HG03039 (cell line): ENCODE measurements at regions not wholly inside any gene's neighbourhood (a gene's known extent, or its start where the extent isn't known, plus 50 kb on each side); places are given as distances from the start of the nearest gene placed in this dataset.
"Not testable (repeated sequence)": the region's sequence is repeated elsewhere in the genome, so short reads cannot be mapped to it uniquely, and the experiment has no call there.

Experiments used
- ATAC-seq: cut with Tn5 transposase; IDR thresholded peaks from one replicate; pipeline ENCODE4 v1.9.1; 2021; ENCODE audit warnings: mild to moderate bottlenecking, moderate library complexity; ENCODE audit not compliant: unreplicated experiment

- peak; percentile 82 for ATAC-seq
These were observed 98.7 kb upstream of the RGS1 start for GRCh38 chr1:192476802-192477298.

DNA sequence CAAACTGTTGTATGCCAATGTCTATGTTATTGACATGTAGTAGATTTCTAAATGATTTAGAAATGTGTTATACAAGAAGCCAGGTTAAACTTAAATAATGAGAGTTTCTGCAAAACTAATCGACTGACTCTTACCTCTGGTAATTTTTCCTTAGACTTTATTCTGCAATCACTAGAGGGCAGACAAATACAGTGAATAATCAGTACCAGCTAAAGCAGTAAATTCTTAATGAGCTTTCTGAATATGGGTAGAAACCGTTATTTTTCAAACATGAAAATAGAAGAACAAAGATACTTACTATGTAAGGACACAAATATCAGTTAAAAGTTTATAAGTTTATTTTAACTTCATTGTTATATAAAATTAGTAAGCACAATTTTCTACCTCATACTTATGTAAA is 97.9 kb upstream of the RGS1 start:
- ATAC-seq = no peak

DNA sequence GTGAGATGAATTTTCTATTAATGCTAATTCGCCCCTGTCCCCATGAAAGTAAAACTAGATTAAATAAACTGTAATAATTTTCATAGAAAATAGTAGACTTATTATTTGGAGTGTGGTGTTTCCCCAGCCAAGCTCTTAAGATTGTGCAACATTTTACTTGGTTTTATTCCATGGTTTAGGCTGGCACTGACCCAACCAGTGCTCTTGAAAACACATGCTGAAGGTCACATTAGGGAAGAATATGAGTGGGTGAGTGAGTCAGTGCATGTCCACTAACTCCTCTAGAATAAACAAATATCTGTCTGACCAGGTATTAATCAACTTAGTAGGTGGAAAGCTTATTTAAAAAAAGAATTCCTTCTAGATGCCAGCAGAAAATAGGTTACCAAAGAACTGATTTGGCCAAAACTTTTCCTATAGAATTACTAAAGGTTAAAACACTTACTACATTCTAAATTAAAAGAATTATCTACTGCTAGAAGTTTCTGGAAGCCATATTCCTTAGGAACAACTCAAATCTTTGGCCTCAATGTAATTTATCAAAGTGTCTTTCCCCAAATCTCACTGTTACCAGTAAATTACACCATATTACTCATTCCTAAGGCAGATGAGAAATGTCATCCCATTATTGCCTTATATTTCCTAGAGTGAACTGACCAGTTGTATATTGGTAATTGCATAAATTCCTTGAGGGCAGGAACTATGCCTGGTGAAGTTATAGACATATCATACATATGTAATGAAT is 89.7 kb upstream of the RGS1 start:
- ATAC-seq = no peak

DNA sequence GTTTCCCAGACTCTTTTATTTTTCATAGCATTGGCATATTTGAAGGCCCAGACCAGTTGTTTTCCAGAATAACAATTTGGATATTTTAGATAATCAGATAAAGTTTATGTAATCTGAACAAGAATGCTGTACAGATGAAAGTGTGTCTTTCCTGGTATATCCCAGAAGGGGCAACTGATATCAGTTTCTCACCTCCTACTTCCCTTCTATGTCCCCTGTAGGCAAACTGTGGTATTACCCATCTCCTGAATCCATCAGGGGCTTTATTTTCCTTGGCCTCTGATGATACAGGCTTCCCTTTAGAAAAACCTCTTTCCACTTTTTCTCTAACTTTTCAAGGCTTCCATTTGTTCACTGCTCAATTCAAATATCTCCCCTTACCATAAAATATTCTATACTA is 87.5 kb upstream of the RGS1 start:
- no peak for ATAC-seq

DNA sequence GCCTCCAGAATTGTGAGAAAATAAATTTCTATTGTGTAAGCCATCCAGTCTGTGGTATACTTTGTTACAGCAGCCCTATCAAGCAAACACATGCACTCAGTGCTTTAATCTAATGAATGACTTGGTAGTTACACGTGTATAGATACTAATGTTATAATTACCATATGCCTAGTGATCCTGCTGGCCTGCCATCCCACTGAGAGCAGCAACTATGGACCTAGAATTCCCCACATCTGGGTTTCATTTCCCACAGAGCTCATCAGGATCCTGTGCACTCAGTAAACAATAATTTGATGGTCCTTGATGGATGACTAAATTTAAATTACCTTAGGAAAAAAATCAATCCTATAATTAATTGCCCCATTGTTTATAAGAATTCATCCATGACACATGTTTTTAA is 86.5 kb upstream of the RGS1 start:
- ATAC-seq = no peak

GRCh38 chr1:192489748-192490147 is 85.8 kb upstream of the RGS1 start:
- ATAC-seq = no peak

DNA sequence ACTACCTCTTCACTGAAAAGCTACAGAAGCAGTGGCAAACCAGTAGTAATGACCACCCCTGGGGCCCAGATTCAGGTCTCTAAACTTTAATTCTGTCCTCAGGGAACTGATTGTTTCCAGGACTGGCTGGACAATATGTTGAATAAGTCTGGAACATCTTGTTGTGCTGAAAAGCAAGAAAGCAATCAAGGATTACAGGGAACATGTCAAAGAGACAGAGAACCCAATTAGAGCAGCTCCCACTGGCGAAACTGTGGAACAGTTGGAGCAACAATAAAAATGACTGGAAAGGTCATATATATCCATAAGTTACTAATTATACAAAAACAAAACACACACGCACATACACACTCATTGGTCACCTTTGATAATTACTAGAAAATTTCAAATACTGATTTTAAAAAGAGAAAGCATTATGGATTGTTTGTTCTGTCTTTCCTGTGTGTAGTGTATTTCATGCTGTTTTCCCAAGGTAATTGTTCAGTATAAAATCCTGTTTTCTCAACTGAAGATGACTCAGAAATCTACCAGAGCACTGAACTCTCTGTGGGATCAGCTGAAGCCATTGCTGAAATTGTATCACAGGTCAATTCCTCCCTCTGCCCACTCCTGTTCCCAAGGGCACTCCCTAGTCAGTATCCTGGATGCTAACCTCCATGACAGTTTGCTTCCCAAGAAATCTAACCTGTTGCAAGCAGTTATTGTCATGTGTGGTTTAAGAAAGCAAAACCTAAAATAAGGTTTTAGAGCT is 83.6 kb upstream of the RGS1 start:
- no peak for ATAC-seq

GRCh38 chr1:192493584-192493983 is 82.0 kb upstream of the RGS1 start:
- ATAC-seq = no peak

DNA sequence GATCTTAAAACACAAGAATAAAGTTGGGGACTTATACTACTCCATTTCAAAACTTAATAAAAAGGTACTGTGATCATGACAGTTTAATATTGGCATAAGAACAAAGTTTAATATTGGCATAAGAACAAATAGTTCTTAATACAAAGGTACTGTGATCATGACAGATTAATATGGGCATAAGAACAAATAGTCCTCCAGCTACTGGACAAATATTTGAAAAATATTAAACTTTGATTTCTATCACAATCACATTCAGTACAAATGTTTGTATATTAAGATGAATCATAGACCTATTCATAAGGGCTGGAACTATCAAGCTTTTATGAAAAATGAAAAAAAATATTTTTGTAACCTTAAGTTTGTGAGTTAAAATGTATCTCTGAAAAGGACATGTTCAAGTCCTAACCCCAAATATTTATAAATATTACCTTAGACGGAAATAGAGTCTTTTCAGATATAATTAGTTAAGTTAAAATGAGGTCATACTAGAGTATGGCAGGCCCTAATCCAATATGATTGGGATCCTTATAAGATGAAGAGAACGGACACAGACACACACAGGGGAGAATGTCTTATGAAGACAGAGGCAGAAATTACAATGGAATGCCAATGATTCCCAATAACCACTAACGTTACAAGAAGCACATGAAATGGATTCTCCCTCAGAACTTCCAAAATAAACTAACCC is 79.1 kb upstream of the RGS1 start:
- ATAC-seq = no peak

DNA sequence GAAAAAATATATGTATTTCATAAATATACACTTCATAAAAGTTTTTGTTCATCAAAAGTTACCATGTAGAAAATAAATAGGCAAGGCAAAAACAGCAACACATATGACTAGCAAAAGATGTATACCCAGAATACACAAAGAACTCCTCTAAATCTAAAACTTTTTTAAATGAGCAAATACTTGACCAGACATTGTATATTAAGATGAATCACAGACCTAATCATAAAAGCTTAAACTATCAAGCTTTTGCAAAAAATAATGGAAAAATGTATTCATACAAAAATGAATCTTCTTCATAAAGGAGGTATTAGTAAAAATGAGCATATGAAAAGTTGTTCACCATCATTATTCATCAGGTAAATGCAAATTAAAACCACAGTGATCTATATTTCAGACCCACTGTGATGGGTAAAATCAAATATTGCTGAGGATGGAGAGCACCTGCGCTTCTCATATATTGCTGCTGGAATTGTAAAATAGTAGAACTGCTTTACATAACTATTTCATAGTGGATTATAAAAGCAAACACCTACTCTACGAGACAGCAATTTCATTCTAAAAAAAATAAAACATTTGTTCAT is 78.3 kb upstream of the RGS1 start:
- no peak for ATAC-seq

GRCh38 chr1:192498092-192498491 is 77.5 kb upstream of the RGS1 start:
- ATAC-seq = not testable (repeated sequence)

DNA sequence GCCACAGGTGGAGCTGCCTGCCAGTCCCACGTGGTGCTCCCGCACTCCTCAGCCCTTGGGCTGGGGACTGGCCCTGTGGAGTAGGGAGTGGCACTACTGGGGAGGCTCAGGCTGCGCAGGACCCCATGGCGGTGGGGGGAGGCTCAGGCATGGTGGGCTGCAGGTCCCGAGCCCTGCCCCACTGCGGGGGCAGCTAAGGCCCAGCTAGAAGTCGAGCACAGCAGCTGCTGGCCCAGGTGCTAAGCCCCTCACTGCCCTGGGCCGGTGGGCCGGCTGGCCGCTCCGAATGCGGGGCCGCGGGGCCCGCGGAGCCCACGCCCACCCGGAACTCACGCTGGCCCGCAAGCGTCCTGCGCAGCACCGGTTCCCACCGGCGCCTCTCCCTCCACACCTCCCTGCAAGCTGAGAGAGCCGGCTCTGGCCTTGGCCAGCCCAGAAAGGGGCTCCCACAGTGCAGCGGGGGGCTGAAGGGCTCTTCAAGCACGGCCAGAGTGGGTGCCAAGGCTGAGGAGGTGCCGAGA is 76.5 kb upstream of the RGS1 start:
- ATAC-seq = not testable (repeated sequence)

GRCh38 chr1:192500541-192500940 is 75.0 kb upstream of the RGS1 start:
- ATAC-seq = not testable (repeated sequence)

DNA sequence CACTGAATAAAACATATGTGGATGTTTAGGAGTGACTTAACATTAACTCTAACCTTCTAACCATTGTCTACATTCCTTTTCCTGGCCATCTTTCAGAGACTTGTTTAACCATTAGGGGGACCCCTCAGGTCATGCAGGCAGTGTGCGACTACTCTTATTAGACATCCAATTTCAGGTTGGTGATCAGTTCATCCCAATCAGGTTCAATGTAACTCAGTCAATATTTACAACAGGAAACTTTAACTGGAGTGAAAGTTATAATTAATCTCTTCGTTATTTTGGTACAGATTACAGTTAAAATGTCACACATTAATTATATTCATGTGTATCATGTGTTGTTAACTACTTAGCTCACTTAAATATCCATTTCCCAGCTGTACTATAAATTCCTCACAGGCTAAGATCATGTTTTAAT is 68.8 kb upstream of the RGS1 start:
- ATAC-seq = peak; percentile 89

GRCh38 chr1:192512426-192513162 is 63.0 kb upstream of the RGS1 start:
- ATAC-seq = peak; percentile 30

- ATAC-seq = no peak
These were observed 62.4 kb upstream of the RGS1 start for GRCh38 chr1:192513196-192513595.

DNA sequence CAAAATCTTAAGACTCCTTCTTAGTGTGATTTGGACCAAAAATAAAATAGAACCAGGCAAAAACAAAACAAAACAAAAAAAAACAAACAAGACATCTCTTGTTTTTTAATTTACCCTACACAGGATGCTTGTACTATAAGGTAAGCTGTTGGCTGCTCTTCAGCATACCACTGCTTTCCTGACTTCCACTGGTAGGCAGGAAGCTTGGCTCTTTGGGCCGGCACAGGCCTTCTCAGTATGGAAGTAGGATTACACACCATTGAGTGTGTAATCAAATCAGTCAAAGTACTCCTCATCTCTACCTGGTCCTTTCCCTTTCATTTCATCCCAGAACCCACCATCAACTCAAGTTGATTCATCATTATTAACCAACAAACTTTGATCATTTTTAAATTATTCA is 61.9 kb upstream of the RGS1 start:
- ATAC-seq = no peak

DNA sequence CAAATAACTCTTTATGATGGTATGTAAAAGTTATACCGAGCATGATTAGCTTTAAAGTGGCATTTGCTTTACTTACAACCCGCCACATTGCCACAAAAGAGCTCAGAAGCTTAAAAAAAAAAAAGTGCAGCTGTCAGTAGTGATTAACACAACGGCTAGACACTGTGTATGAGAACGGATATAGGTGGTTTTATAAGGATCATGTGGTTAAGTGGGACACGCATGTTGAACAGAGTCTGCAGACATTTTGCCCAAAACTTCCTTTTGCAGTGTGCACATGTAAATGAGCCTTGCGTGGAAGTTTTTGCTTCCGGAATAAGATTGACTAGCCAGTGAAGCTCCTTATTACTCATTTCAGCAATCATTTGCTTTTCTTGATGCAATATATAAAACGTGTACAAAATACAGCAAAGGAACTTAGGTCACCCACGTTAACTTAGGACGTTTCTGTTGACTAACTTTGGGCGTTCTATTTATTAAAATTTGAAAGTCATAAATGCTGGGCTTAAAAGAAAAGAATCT is 58.7 kb upstream of the RGS1 start:
- ATAC-seq = peak; percentile 96

GRCh38 chr1:192517716-192518355 is 57.7 kb upstream of the RGS1 start:
- not testable (repeated sequence) for ATAC-seq

GRCh38 chr1:192518700-192519099 is 56.9 kb upstream of the RGS1 start:
- ATAC-seq = peak; percentile 58
